Smooth muscle cell (in vitro differentiated cells): ENCODE measurements at regions not wholly inside any gene's neighbourhood (a gene's known extent, or its start where the extent isn't known, plus 50 kb on each side); places are given as distances from the start of the nearest gene placed in this dataset.
A peak's percentile ranks its signal among the peaks of the same experiment; 100 is the strongest.

Experiments used
- DNase-seq: peaks from one replicate; lab custom pipeline; 2025; ENCODE audit not compliant: unreplicated experiment; lab: John Stamatoyannopoulos, UW
- H2AFZ ChIP-seq: fragments of 200-600 bp; sonication (generic); 2 replicates; pipeline ENCODE4 v1.6.0; 2016; ENCODE audit warnings: antibody characterized with exemption, low read depth, mild to moderate bottlenecking
- H3F3A ChIP-seq: fragments of 200-600 bp; sonication (generic); 2 replicates; pipeline ENCODE4 v1.6.0; 2017; ENCODE audit warnings: antibody characterized with exemption, low read depth
- H3K27ac ChIP-seq: fragments of 200-600 bp; sonication (generic); 2 replicates; pipeline ENCODE4 v1.5.1; 2016; ENCODE audit warnings: low read depth, mild to moderate bottlenecking
- H3K27me3 ChIP-seq: fragments of 200-600 bp; sonication (generic); 2 replicates; pipeline ENCODE4 v1.6.1; 2016; ENCODE audit warnings: low read depth, mild to moderate bottlenecking
- H3K36me3 ChIP-seq: fragments of 200-600 bp; sonication (generic); 2 replicates; pipeline ENCODE4 v1.5.1; 2016; ENCODE audit warnings: low read depth
- H3K4me1 ChIP-seq: fragments of 200-600 bp; sonication (generic); 2 replicates; pipeline ENCODE4 v1.5.1; 2016; ENCODE audit warnings: low read depth
- H3K4me2 ChIP-seq: fragments of 200-600 bp; sonication (generic); 2 replicates; pipeline ENCODE4 v1.6.0; 2016; ENCODE audit warnings: mild to moderate bottlenecking
- H3K4me3 ChIP-seq: fragments of 200-600 bp; sonication (generic); 2 replicates; pipeline ENCODE4 v1.5.1; 2016; ENCODE audit warnings: mild to moderate bottlenecking
- H3K79me2 ChIP-seq: fragments of 200-600 bp; sonication (generic); 2 replicates; pipeline ENCODE4 v1.6.0; 2016; ENCODE audit warnings: low read depth, mild to moderate bottlenecking
- H3K9ac ChIP-seq: fragments of 200-600 bp; sonication (generic); 2 replicates; pipeline ENCODE4 v1.6.0; 2016; ENCODE audit warnings: low read depth
- H3K9me3 ChIP-seq: fragments of 200-600 bp; sonication (generic); replicated peaks from 2 replicates; pipeline ENCODE4 v1.5.1; 2016; ENCODE audit warnings: low read depth
- H4K20me1 ChIP-seq: fragments of 200-600 bp; sonication (generic); 2 replicates; pipeline ENCODE4 v1.6.0; 2016; ENCODE audit warnings: low read depth
- CTCF ChIP-seq: fragments of 200-600 bp; sonication (generic); IDR thresholded peaks from 2 replicates; pipeline ENCODE4 v1.5.1; 2017; ENCODE audit warnings: borderline replicate concordance, mild to moderate bottlenecking, antibody characterized with exemption; ENCODE audit not compliant: insufficient read depth, poor library complexity, severe bottlenecking
- WGBS: methylation state at CpG from one replicate; pipeline ENCODE4 v1.1.7; 2016; ENCODE audit warnings: low lambda C conversion rate; 5-methylcytosine and 5-hydroxymethylcytosine counted together

DNA sequence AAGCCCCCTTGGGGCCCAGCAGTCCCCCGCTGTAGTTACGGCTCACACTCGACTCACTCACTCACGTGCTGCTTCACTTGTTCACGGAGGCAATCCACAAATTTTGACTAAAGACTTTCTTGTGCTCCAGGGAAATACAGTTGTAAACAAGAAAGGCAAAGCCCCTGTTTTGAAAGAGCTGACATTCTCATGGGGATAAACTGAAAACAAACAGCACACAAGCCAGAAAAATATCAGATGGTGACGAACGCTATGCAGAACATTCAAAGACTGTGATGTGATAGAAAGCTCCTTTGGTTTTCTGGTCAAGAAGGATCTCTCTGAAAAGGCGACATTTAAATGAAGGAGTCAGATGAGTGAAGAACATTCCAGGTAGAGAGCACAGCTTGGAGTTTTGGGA lies 385.3 kb upstream of the SMIM21 start:
- Histone ChIP-seq H3F3A (peaks cover 9% of the 10 kb centered on the region), H2AFZ (peak overlapping the region; percentile 67), H3K79me2 (no peaks in the 10 kb centered on the region), H3K4me1 (no peaks in the 10 kb centered on the region), H4K20me1 (no peaks in the 10 kb centered on the region), H3K36me3 (no peaks in the 10 kb centered on the region), H3K9ac (no peak overlapping the region), H3K27ac (peak overlapping the region; percentile 97), H3K9me3 (no peaks in the 10 kb centered on the region), H3K27me3 (no peaks in the 10 kb centered on the region), H3K4me2 (peak overlapping the region; percentile 60), H3K4me3 (no peak overlapping the region)
- no peak for DNase-seq
- no peak for TF ChIP-seq CTCF
- 29% methylated on average over 8 of the region's 8 CpGs for WGBS

DNA sequence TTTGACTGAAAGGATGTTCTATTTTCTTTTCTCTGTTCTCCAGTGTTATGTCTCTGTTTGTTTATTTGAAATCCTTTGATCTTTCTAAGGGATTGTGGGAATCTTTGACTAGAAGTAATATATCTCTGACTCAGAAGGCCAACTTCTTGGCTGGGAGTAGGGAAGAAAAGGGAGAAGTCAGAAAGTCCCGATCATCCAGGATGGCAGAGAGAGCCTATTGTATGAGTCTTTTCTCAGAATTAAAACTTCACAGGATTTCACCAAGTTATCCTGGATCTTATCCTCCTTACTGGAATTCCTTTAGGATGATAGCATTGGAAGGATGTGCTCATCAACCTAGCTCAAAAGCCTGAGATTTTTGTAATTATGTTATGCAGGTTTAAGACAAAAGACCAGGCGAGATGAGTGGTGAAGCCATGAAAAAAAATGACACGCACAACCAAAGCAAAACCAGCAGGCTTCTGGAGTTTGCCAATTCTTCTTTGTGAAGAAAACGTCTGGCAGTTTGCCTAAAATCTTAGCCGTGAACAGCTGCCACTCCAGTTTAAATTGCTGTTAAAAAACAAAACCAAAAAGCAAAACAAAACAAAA lies 383.6 kb upstream of the SMIM21 start:
- TF ChIP-seq CTCF = no peak
- peak overlapping the region; percentile 80 for H3K4me2 ChIP-seq
- no peaks in the 10 kb centered on the region for H3K9me3 ChIP-seq
- no peak for DNase-seq
- peak overlapping the region; percentile 13 for H3K4me3 ChIP-seq
- H3F3A ChIP-seq = peaks cover 9% of the 10 kb centered on the region
- H2AFZ ChIP-seq = peak overlapping the region; percentile 78
- no peaks in the 10 kb centered on the region for H3K79me2 ChIP-seq
- peak overlapping the region; percentile 91 for H3K9ac ChIP-seq
- no peaks in the 10 kb centered on the region for H3K36me3 ChIP-seq
- H3K27ac ChIP-seq = peak overlapping the region; percentile 97
- H3K4me1 ChIP-seq = no peaks in the 10 kb centered on the region
- H3K27me3 ChIP-seq = no peaks in the 10 kb centered on the region
- no peaks in the 10 kb centered on the region for H4K20me1 ChIP-seq
- WGBS = 14% methylated on average over 5 of the region's 5 CpGs

GRCh38 chr18:75810516-75810915 lies 383.0 kb upstream of the SMIM21 start:
- Histone ChIP-seq H3K4me1 (no peaks in the 10 kb centered on the region), H3K9ac (peak overlapping the region; percentile 91), H3K36me3 (no peaks in the 10 kb centered on the region), H3K27me3 (no peaks in the 10 kb centered on the region), H3F3A (peaks cover 9% of the 10 kb centered on the region), H3K4me2 (peak overlapping the region; percentile 80), H2AFZ (peak overlapping the region; percentile 78), H3K27ac (peak overlapping the region; percentile 97), H3K4me3 (peak overlapping the region; percentile 13), H3K9me3 (no peaks in the 10 kb centered on the region), H4K20me1 (no peaks in the 10 kb centered on the region), H3K79me2 (no peaks in the 10 kb centered on the region)
- no peak for DNase-seq
- no peak for TF ChIP-seq CTCF
- 26% methylated on average over 9 of the region's 9 CpGs for WGBS

DNA sequence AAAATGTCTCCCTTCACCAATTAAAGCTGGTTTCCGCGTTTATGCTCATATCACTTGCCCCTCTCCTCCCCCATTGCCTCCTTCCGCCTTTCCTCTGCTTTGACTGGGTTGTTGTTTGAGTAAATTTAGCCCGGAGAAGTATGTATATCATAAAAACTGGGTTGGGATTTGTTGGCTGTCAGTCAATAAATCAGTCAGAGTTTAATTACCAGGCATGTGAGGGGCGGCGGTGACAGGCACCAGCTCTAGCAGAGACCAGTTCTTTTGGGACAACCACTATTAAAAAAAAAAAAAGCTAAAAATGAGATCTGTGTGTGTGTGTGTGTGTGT lies 382.4 kb upstream of the SMIM21 start:
- no peak for DNase-seq
- peak overlapping the region; percentile 4 for H3K4me3 ChIP-seq
- H4K20me1 ChIP-seq = no peaks in the 10 kb centered on the region
- H3K27me3 ChIP-seq = no peaks in the 10 kb centered on the region
- no peaks in the 10 kb centered on the region for H3K79me2 ChIP-seq
- peak overlapping the region; percentile 80 for H3K4me2 ChIP-seq
- peak overlapping the region; percentile 91 for H3K9ac ChIP-seq
- peak overlapping the region; percentile 78 for H2AFZ ChIP-seq
- 13% methylated on average over 6 of the region's 6 CpGs for WGBS
- TF ChIP-seq CTCF = no peak
- no peaks in the 10 kb centered on the region for H3K36me3 ChIP-seq
- H3K9me3 ChIP-seq = no peaks in the 10 kb centered on the region
- peaks cover 9% of the 10 kb centered on the region for H3F3A ChIP-seq
- peak overlapping the region; percentile 97 for H3K27ac ChIP-seq
- H3K4me1 ChIP-seq = no peaks in the 10 kb centered on the region
